Sigmoid colon (tissue), 4 donors: ENCODE measurements at regions not wholly inside any gene's neighbourhood (a gene's known extent, or its start where the extent isn't known, plus 50 kb on each side); places are given as distances from the start of the nearest gene placed in this dataset.

Experiments
- EP300 ChIP-seq, 4 donors: sonication (generic); formaldehyde crosslinking; IDR thresholded peaks; one replicate each; pipeline ENCODE4 v1.6.1; 2017; ENCODE audit warnings: antibody characterized with exemption in 4 of 4
- POLR2A ChIP-seq, 2 donors: fragments of 450-650 bp; IDR thresholded peaks; one replicate each; pipeline ENCODE4 v1.6.1; 2016; ENCODE audit warnings: antibody characterized with exemption in 2 of 2, mild to moderate bottlenecking in 2 of 2, moderate library complexity in 2 of 2
- POLR2AphosphoS5 ChIP-seq, 4 donors: sonication (generic); formaldehyde crosslinking; IDR thresholded peaks; one replicate each; pipeline ENCODE4 v1.6.1; 2017; ENCODE audit warnings: antibody characterized with exemption in 4 of 4
- TF ChIP-seq, protein P1 (sequence below), 4 experiments: fragments of 450-650 bp in 3 of 4; fragments of 200-600 bp in 1 of 4; IDR thresholded peaks; one replicate each; pipeline ENCODE4 v1.5.1; 2016 to 2019; ENCODE audit warnings: antibody characterized with exemption in 4 of 4, mild to moderate bottlenecking in 3 of 4, moderate library complexity in 2 of 4

DNA sequence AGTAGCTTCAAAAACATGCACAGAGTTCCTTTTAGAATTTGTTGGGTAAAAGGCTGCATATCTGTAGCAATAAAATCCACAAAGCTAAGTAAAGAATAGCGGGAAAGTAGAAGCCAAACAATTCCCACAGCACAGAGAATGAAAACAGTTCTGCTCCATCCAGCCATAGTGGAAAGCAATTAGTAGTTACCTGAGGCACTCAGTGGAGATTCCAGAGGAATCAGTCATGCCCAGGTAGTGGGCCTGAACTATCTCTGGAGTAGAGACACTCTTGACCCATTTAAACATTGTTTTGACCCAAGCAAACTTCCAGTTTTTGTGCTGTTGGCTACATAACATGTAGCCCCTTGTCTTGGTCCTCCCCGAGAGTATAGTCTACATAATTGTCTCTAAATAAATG, 559.5 kb upstream of the PTCHD4 start:
- TF ChIP-seq POLR2AphosphoS5 (IDR thresholded peaks at IDR 0.05) (no peak), POLR2A (IDR thresholded peaks at IDR 0.05) (no peak), EP300 (IDR thresholded peaks at IDR 0.05) (no peak)
- TF ChIP-seq, protein P1, sequence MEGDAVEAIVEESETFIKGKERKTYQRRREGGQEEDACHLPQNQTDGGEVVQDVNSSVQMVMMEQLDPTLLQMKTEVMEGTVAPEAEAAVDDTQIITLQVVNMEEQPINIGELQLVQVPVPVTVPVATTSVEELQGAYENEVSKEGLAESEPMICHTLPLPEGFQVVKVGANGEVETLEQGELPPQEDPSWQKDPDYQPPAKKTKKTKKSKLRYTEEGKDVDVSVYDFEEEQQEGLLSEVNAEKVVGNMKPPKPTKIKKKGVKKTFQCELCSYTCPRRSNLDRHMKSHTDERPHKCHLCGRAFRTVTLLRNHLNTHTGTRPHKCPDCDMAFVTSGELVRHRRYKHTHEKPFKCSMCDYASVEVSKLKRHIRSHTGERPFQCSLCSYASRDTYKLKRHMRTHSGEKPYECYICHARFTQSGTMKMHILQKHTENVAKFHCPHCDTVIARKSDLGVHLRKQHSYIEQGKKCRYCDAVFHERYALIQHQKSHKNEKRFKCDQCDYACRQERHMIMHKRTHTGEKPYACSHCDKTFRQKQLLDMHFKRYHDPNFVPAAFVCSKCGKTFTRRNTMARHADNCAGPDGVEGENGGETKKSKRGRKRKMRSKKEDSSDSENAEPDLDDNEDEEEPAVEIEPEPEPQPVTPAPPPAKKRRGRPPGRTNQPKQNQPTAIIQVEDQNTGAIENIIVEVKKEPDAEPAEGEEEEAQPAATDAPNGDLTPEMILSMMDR (IDR thresholded peaks at IDR 0.05) = no peak
